ENCODE measurements at regions not wholly inside any gene's neighbourhood (a gene's known extent, or its start where the extent isn't known, plus 50 kb on each side); places are given as distances from the start of the nearest gene placed in this dataset.
"Not testable (repeated sequence)": the region's sequence is repeated elsewhere in the genome, so short reads cannot be mapped to it uniquely, and the experiment has no call there.

DNA sequence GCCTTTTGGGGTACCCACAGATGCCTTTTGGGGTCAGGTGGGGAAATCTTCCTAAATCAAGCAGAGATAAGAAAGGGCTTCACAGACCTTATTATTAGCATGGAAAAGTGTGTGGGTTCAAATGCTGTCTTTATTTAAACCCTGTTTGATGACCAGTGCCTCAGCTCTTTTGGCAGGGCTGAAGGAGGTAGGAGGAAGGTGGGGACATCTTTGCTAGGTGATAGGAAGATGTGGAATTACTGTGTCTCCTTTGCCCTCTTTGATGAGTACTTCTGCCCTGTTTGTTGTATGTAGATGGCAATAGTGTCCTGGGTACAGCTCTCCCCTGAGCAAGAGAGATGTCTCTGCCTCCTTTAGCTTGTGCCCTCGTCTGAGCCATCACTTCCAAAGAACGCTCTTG is 333.3 kb upstream of the ROPN1 start:
- DNase-seq: no peak

DNA sequence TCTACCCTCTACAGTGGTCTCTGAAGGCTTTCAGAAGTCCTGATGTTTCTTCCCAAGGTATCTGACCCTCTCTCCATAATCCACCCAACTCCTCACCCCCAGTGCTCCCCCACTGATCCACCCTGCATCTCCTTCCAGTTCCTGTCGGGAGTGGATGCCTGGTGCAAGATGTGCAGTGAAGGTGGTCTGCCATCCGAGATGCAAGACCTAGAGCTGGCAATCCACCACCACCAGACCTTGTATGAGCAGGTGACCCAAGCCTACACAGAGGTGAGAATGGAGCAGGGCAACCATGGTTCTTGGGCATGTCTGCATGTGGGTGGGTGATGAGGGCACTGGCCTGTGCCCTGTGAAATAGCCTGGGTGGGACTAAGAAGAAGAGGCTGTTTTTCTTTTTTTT is 337.8 kb upstream of the ROPN1 start:
- DNase-seq: no peak

DNA sequence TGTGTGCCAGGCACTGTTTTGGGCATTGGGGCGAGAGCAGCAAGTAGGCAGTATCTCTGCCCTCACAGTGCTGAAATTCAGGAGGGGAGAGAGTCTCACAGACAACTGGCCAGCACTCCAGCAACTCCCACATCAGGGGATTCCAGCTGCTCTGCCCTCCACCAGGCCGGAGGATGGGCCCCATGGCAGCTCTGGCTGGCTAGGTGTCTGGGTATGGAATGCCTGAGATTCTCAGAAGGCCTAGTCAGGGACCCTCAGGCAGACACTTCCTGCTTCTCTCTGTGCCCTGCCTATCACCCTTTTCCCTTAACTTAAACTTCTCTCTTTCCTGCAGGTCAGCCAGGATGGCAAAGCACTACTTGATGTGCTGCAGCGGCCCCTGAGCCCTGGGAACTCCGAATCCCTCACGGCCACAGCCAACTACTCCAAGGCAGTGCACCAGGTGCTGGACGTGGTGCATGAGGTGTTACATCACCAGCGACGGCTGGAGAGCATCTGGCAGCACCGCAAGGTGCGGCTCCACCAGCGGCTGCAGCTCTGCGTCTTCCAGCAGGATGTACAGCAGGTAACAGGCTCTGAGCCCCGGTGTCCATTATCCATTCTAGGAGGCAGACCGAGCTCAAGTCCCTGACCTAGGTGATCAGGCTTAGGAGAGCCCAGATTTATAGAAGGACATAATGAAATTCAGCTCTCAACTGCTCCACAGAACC is 342.2 kb upstream of the ROPN1 start:
- DNase-seq: no peak

- DNase-seq: no peak
Observed at GRCh38 chr3:124336067-124336656, 344.2 kb upstream of the ROPN1 start.

DNA sequence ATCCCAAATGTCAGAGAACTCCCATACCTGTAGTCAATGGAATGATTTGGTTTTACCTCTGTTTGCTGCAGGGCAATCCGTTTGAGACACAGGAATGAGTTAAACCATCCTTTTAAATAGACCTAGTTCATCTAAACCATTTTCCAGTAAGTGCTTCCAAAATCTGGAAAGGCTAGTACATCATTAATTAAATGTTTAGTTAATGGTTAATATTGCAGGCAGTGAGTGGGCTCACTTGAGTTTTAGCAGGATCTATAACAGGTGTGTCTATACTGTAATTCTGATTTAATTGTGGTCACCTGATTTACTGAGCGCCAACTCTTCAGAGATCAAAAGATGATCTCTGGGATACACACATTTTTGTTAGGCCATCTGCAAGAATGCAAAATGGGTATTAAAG is 353.9 kb upstream of the ROPN1 start:
- DNase-seq: no peak

DNA sequence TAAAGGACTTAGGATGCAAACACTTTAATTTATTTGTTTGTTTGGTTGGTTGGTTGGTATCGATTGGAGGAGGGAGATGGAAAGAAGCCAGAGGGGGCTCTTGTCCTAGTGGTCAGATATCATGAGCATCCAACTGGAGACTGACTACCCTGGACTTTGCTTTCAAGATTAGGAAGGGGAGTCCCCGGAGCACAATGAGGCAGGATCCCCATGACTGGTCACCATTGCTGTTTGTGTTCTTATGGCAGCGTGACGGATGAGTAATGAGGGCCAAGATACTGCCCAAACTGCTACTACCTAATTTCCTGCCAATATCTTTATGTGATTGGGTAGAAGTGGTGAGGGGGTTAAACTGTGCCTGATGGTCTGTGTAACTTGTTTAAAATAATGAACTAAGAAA is 354.6 kb upstream of the ROPN1 start:
- DNase-seq: no peak

GRCh38 chr3:124347418-124347817 is 355.5 kb upstream of the ROPN1 start:
- DNase-seq: no peak

GRCh38 chr3:124348555-124348954 is 356.6 kb upstream of the ROPN1 start:
- DNase-seq: not testable (repeated sequence)

DNA sequence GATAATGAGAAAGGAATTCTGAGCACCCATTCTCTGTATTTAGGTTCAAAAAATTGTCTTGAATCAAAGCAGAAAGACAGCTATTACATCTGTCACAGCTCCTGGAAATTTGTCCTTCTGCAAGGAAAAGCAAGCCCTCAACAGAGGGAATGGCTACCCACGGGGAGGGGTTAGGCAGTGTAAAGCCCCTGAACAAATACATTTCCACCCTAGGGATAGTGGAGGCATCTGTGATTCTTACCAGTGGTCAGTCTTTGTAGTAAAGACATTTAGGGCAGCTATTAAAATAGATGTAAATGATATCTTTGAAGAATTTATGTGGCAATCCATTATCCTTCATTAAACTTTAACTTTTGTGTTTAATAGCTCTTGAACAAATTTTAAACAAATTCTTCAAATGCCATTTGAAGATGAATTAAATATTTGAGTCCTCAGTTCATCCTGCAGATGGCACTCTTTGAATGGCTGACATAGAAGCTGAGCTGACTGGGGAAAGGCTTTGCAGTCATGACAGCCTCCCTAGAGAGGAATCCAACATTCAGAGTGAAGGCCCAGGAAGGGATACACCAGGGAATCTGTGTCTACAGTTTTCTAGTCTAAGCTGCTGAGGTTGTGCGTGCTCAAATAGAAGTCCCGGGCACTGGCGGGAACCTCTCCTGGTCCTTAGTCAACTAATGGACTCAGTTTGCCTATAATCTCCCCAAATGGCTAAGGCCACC is 359.7 kb upstream of the ROPN1 start:
- DNase-seq: peak; percentile 23

DNA sequence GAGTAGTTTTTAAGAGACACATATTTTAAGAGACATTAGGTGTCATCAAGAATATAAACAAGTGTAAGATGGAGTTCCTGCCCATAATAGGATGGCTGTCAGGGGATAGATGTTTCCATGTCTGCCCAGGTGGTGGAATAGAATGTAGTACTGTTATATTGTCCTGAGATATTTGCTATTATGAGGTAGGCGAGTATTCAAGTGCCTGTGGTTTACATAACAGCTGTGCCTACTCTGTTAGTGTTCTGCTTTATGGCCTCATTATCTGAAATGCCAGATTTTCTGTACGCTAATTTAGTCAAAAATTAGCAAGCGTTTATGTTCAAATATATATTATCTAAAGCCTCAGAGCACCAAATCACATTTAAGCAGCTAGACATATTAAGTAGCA is 360.2 kb upstream of the ROPN1 start:
- no peak for DNase-seq

DNA sequence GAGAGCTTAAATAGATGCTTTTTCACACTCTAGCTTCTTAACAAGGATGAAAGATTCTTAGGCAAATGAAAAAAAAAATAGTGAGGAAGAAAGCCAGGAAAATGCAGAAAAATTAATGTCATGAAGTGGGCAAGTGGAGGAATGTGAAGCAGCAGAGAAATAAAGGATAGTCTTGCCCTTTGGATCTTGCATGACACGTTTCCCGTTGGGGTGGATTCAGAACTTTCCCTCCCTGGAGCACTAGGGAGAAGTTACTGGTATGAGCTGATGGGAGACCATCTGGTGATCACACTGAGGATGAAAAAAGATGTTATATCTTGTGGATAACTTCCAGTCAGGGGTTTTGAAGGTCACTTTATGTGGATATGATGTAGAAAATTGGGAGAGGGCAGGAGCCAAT is 361.8 kb upstream of the ROPN1 start:
- DNase-seq: no peak

GRCh38 chr3:124354150-124354549 is 362.2 kb upstream of the ROPN1 start:
- no peak for DNase-seq

DNA sequence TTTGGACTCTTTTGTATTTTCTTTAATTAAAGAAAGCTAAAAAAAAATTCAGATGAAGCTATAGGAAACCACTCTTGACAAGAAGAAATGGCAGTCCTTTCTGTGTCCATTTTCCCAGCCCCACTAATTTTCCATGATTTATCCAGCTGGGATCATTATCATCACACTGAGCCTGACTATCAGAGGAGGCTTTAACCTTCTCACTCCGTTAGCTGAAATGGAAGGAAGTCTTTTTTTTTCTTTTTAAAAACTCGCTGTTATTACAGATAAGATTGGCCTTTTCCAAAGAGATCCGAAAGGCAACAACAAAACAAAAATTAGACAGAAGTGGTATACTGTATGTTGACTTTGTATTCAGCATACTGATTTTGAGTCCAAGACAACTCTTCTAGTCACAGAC is 366.2 kb upstream of the ROPN1 start:
- DNase-seq: no peak

DNA sequence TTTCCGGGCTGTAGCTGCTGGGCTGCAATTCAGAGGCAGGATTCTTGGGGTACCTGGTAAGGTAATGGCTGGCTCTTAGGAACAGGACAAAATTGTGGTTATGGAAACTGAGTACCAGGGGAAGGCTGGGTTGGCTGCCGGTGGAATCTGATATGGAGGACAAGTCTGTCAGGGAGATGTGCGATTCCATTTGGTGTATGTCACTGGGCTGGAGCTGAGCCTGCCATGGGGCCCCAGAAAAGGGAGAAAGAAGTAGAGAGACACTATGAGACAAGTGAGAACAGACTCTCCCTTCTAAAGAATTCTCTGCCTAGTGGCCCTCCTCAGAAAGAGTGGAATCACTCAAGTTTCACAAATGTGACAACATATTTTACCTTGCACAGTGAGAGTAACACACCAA is 368.2 kb upstream of the ROPN1 start:
- DNase-seq: no peak

GRCh38 chr3:124360563-124360962 is 368.6 kb upstream of the ROPN1 start:
- DNase-seq: no peak

GRCh38 chr3:124361566-124361965 is 368.7 kb upstream of the UMPS start:
- DNase-seq: no peak

- DNase-seq: no peak
Observed at GRCh38 chr3:124362455-124362854, 367.8 kb upstream of the UMPS start.

- DNase-seq: no peak
Observed at GRCh38 chr3:124363476-124363875, 366.8 kb upstream of the UMPS start.

DNA sequence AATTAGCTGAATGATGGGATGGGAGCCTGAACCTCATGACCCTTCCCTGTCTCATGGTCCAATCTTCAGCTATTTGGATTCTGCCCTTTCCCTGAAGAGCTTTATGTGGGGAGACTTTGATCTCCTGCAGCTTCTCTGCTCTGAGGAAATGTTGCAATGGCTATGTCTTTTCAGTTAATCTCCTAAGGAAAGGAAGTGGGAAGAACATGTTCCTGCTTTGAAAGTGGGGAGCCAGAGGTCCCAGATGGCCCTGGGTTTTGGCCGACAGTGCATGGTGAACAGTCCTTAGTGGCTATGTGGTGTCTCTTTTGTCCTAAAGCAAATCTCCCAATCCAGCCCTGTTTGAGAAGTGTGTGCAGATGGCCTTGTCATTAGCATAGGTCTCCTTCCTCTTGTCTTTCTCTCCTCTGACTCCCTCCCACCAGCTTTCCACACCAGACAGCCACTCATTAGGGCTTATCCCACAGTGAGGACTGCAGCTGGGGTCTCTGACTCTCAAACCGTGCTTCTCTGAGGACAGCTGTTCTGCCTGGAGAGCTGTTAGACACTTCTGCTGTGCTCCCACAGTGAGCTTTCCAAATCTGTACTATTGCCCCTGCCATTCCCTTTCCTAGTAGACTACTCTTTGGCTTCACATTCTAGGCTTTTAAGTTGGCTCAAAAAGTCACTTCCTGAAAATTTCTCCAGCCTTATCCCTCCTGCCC is 365.8 kb upstream of the UMPS start:
- no peak for DNase-seq

DNA sequence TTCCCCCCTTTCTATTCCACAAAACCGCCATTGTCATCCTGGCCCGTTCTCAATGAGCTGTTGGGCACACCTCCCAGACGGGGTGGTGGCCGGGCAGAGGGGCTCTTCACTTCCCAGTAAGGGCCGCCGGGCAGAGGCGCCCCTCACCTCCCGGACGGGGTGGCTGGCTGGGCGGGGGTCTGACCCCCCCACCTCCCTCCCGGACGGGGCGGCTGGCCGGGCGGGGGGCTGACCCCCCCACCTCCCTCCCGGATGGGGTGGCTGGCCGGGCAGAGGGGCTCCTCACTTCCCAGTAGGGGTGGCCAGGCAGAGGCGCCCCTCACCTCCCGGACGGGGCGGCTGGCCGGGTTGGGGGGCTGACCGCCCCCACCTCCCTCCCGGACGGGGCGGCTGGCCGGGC is 363.6 kb upstream of the UMPS start:
- DNase-seq: not testable (repeated sequence)

- DNase-seq: no peak
Observed at GRCh38 chr3:124372775-124373174, 357.5 kb upstream of the UMPS start.

- no peak for DNase-seq
Observed at GRCh38 chr3:124373524-124373923, 356.7 kb upstream of the UMPS start.

- no peak for DNase-seq
Observed at GRCh38 chr3:124374583-124374982, 355.7 kb upstream of the UMPS start.
